OCI-LY3 (cell line): ENCODE measurements at regions not wholly inside any gene's neighbourhood (a gene's known extent, or its start where the extent isn't known, plus 50 kb on each side); places are given as distances from the start of the nearest gene placed in this dataset.

ENCODE experiments used
- H2AFZ ChIP-seq: fragments of 200-600, 300-600 bp; shearing (Covaris generic); 2 replicates; pipeline ENCODE4 v1.6.0; 2014; ENCODE audit warnings: antibody characterized with exemption, low read depth, low read length
- H3K27ac ChIP-seq: fragments of 200-600, 300-600 bp; sonication (generic); 2 replicates; pipeline ENCODE4 v1.5.1; 2014; ENCODE audit warnings: mild to moderate bottlenecking, low read length, moderate library complexity, mixed read lengths
- H3K27me3 ChIP-seq: fragments of 200-600, 300-600 bp; sonication (generic); 2 replicates; pipeline ENCODE4 v1.6.1; 2014; ENCODE audit warnings: low read depth, low read length, mixed read lengths
- H3K36me3 ChIP-seq: fragments of 200-600, 300-600 bp; sonication (generic); replicated peaks from 2 replicates; pipeline ENCODE3; 2014; ENCODE audit warnings: low read depth, low read length, mixed read lengths
- H3K4me1 ChIP-seq: fragments of 300-600, 200-600 bp; sonication (generic); 2 replicates; pipeline ENCODE4 v1.6.1; 2014; ENCODE audit warnings: low read length, mixed read lengths
- H3K4me2 ChIP-seq: fragments of 200-600, 300-600 bp; sonication (generic); 2 replicates; pipeline ENCODE4 v1.6.1; 2014; ENCODE audit warnings: low read length, mixed read lengths
- H3K4me3 ChIP-seq: fragments of 300-600, 200-600 bp; sonication (generic); 2 replicates; pipeline ENCODE4 v1.5.1; 2014; ENCODE audit warnings: antibody characterized with exemption, mild to moderate bottlenecking, low read length, moderate library complexity
- H3K79me2 ChIP-seq: fragments of 300-600, 200-600 bp; shearing (Covaris generic); 2 replicates; pipeline ENCODE4 v1.6.1; 2014; ENCODE audit warnings: mild to moderate bottlenecking, low read length, mixed read lengths
- H3K9ac ChIP-seq: fragments of 300-600, 200-600 bp; shearing (Covaris generic); 2 replicates; pipeline ENCODE4 v1.6.0; 2014; ENCODE audit warnings: mild to moderate bottlenecking, low read length, moderate library complexity
- H3K9me3 ChIP-seq: fragments of 200-600, 300-600 bp; shearing (Covaris generic); 2 replicates; pipeline ENCODE4 v1.6.1; 2014; ENCODE audit warnings: low read length, mixed read lengths; ENCODE audit not compliant: insufficient read depth
- H4K20me1 ChIP-seq: fragments of 200-600, 300-600 bp; sonication (generic); 2 replicates; pipeline ENCODE4 v1.6.1; 2016; ENCODE audit warnings: low read length, mixed read lengths; ENCODE audit not compliant: insufficient read depth
- EZH2phosphoT487 ChIP-seq: fragments of 200-600 bp; shearing (Covaris generic); IDR thresholded peaks from 2 replicates; pipeline ENCODE4 v1.6.1; 2018; ENCODE audit warnings: antibody characterized with exemption, mixed run types, low read depth
- TF ChIP-seq, protein P1 (sequence below): fragments of 200-600, 300-600 bp; sonication (generic); IDR thresholded peaks from 2 replicates; pipeline ENCODE4 v1.5.1; 2014; ENCODE audit warnings: antibody characterized with exemption, low read length, low read depth

GRCh38 chr4:27293831-27294230, 433.2 kb downstream of the STIM2 start:
- no peak overlapping the region for H3K4me3 ChIP-seq
- H3K79me2 ChIP-seq, result no peaks in the 10 kb centered on the region
- H2AFZ ChIP-seq, result no peak overlapping the region
- TF ChIP-seq EZH2phosphoT487, result no peak
- TF ChIP-seq, protein P1, sequence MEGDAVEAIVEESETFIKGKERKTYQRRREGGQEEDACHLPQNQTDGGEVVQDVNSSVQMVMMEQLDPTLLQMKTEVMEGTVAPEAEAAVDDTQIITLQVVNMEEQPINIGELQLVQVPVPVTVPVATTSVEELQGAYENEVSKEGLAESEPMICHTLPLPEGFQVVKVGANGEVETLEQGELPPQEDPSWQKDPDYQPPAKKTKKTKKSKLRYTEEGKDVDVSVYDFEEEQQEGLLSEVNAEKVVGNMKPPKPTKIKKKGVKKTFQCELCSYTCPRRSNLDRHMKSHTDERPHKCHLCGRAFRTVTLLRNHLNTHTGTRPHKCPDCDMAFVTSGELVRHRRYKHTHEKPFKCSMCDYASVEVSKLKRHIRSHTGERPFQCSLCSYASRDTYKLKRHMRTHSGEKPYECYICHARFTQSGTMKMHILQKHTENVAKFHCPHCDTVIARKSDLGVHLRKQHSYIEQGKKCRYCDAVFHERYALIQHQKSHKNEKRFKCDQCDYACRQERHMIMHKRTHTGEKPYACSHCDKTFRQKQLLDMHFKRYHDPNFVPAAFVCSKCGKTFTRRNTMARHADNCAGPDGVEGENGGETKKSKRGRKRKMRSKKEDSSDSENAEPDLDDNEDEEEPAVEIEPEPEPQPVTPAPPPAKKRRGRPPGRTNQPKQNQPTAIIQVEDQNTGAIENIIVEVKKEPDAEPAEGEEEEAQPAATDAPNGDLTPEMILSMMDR, result no peak
- no peaks in the 10 kb centered on the region for H3K4me1 ChIP-seq
- H3K36me3 ChIP-seq, result no peaks in the 10 kb centered on the region
- no peak overlapping the region for H3K27ac ChIP-seq
- H3K4me2 ChIP-seq, result no peak overlapping the region
- H4K20me1 ChIP-seq, result no peaks in the 10 kb centered on the region
- H3K9ac ChIP-seq, result no peak overlapping the region
- no peaks in the 10 kb centered on the region for H3K9me3 ChIP-seq
- H3K27me3 ChIP-seq, result no peaks in the 10 kb centered on the region

- Histone ChIP-seq H4K20me1 (no peaks in the 10 kb centered on the region), H3K36me3 (no peaks in the 10 kb centered on the region), H3K4me3 (no peak overlapping the region), H3K4me1 (no peaks in the 10 kb centered on the region), H3K79me2 (no peaks in the 10 kb centered on the region), H3K9me3 (0 out of 2 replicates have a peak, but pooled peaks cover 3% of the 10 kb centered on the region), H3K27ac (no peak overlapping the region), H3K27me3 (no peaks in the 10 kb centered on the region; the same call in 1 of the 2 replicates), H3K4me2 (no peak overlapping the region), H2AFZ (no peak overlapping the region), H3K9ac (no peak overlapping the region)
- TF ChIP-seq, protein P1, result no peak
- no peak for TF ChIP-seq EZH2phosphoT487
Measured at GRCh38 chr4:27304751-27305150, 444.1 kb downstream of the STIM2 start.

GRCh38 chr4:27305246-27305645, 444.6 kb downstream of the STIM2 start:
- Histone ChIP-seq H3K9me3 (0 out of 2 replicates have a peak, but pooled peaks cover 3% of the 10 kb centered on the region), H3K27me3 (no peaks in the 10 kb centered on the region; the same call in 1 of the 2 replicates), H3K9ac (no peak overlapping the region), H3K4me2 (no peak overlapping the region), H3K79me2 (no peaks in the 10 kb centered on the region), H4K20me1 (no peaks in the 10 kb centered on the region), H3K4me1 (no peaks in the 10 kb centered on the region), H2AFZ (no peak overlapping the region), H3K36me3 (no peaks in the 10 kb centered on the region), H3K27ac (no peak overlapping the region), H3K4me3 (no peak overlapping the region)
- TF ChIP-seq, protein P1, result no peak
- no peak for TF ChIP-seq EZH2phosphoT487

DNA sequence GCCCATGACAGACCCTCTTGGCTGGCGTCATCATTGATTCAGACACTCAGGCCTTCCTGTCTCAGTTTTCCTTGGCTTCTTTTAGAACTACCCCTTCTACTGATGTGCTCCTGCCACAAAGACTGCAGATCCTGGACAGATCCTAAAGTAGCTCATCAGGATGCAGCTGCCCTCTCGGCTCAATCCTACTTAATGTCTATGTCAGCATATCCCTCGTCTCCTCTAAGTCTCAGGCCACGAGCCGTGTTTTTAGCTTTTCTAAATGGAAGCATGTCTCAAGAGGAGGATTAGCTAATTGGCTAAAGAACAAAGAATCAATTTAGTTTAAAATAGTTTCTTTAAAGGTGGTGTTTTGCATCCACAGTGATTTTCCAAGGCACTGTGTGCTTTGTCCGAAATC, 447.7 kb downstream of the STIM2 start:
- H3K27ac ChIP-seq, result no peak overlapping the region
- no peaks in the 10 kb centered on the region for H3K9me3 ChIP-seq
- no peaks in the 10 kb centered on the region for H3K4me1 ChIP-seq
- no peak overlapping the region for H3K4me3 ChIP-seq
- no peak overlapping the region for H2AFZ ChIP-seq
- H3K27me3 ChIP-seq, result peaks cover 3% of the 10 kb centered on the region; the same call in 1 of the 2 replicates
- no peak overlapping the region for H3K4me2 ChIP-seq
- H3K79me2 ChIP-seq, result no peaks in the 10 kb centered on the region
- TF ChIP-seq EZH2phosphoT487, result no peak
- TF ChIP-seq, protein P1, result no peak
- H3K9ac ChIP-seq, result no peak overlapping the region
- H4K20me1 ChIP-seq, result no peaks in the 10 kb centered on the region
- no peaks in the 10 kb centered on the region for H3K36me3 ChIP-seq
